HG03565 (cell line): ENCODE measurements at regions not wholly inside any gene's neighbourhood (a gene's known extent, or its start where the extent isn't known, plus 50 kb on each side); places are given as distances from the start of the nearest gene placed in this dataset.
"Not testable (repeated sequence)": the region's sequence is repeated elsewhere in the genome, so short reads cannot be mapped to it uniquely, and the experiment has no call there.

ENCODE experiments used
- ATAC-seq: cut with Tn5 transposase; IDR thresholded peaks from one replicate; pipeline ENCODE4 v1.9.1; 2021; ENCODE audit warnings: mild to moderate bottlenecking, moderate library complexity; ENCODE audit not compliant: unreplicated experiment

DNA sequence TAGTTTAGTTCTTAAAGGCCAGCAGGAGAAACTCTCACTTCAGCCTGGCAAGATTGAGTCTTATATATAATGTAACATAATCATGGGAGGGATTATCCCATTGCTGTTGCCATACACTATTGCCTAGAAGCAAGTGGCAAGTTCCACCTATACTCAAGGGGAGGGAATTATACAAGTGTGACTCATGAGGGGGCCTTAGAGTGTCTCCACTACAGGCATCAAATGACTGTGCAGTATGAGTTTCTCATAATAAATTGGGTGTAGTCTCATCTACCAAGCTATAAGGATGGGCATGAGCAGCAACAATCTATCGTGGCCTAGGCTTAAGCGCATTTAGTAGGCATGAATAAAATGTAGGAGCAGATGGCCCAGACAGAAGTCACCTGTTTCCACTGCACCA is 89.1 kb upstream of the C1GALT1C1 start:
- ATAC-seq, result no peak

DNA sequence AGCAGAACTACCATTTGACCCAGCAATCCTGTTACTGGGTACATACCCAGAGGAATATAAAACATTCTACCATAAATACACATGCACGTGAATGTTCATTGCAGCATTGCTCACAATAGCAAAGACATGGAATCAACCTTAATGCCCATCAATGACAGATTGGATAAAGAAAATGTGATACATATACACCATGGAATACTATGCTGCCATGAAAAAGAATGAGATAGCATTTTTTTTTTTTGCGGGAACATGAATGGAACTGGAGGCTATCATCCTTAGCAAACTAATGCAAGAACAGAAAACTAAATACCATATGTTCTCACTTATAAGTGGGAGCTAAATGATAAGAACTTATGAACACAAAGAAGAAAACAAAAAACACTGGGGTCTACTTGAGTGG is 72.5 kb upstream of the C1GALT1C1 start:
- ATAC-seq, result not testable (repeated sequence)

DNA sequence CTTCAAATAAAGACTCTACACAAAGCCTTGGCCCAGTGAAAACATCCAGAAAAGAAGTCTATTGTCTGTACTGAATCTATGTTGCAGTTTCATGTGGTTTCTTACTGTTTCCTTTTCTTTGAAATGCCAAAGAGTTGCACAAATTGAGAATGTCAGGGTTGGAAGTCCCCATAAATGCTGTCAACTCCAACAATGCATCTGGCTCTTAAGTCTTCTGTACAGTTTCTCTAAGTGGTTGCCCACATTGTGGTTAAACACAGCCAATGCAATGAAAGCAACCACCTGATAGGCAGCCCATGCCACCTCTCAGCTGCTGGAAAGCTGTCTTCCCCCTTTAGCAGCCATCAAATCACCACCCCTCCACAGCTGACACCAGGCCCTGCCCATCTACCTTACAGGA is 67.2 kb upstream of the C1GALT1C1 start:
- peak; percentile 94 for ATAC-seq

DNA sequence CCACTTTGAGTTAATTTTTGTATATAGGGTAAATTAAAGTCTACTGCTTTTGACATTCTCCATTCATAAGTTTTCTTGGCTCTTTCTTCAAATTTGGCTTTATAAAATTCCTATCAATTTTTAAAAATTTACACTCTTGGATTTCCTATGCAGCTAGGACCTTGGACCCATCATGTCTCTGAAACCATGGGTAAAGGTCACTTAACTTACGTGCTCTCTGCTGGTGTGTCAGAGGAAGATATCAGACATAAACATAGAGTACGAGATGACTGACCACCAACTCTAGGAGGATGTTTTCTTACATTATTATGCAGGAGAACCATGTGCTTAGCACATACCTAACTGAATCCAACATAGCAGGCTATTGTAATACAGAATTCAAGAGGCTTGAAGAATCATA is 62.5 kb upstream of the C1GALT1C1 start:
- no peak for ATAC-seq

DNA sequence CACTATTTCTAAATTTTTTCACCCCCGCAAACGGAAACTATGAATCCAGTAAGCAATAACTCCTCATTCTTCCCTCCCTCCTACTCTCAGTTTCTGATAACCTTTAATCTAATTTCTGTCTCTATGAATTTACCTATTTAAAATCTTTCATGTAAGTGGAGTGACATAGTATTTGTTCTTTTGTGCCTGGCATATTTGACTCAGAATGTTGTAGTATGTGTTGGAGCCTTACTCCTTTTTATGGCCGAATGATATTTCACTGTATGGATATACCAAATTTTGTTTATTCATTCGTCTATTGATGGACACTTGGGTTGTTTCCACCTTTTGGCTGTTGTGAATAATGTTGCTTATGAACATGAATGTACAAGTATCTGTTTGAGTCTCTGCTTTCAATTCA is 61.1 kb upstream of the C1GALT1C1 start:
- ATAC-seq, result no peak

DNA sequence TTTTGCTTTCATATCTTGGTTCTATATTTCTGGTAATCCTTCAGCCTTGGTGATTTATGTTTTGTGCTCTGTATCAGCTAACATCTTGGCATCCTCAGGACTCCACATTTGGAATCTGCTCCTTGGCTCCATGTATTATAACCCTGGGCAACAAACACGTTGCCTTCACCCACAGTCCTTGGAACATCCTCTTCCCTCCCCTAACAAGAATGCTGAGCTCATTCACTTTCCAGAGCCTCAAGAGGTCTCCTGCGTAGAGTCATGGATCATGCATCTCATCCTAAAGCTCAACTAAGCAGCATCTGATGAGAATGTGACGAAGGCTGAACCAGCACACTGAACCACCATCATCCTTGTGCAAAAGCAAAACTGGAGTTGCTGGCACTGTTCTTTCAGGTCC is 60.5 kb upstream of the C1GALT1C1 start:
- ATAC-seq, result no peak

DNA sequence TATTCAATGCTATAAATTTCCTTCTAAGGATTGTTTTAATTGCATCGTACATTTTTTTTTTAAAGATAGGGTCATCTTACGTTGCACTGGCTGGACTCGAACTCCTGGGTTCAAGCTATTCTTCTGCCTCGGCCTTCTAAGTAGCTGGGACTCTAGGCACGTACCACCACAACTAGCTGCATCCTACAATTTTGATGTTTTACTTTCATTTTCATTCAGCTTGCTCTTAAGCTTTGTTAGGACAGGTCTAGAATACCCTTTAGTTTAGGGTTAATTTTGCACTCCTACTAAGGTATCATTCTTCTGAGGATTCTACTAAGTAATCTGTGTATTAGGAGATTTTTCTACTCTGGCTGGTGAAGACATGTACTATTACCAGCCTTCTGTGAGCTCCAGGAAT is 50.2 kb upstream of the C1GALT1C1 start:
- ATAC-seq, result no peak
